Smooth muscle cell (in vitro differentiated cells): ENCODE measurements at regions not wholly inside any gene's neighbourhood (a gene's known extent, or its start where the extent isn't known, plus 50 kb on each side); places are given as distances from the start of the nearest gene placed in this dataset.

ENCODE experiments used
- DNase-seq: peaks from one replicate; lab custom pipeline; 2025; ENCODE audit not compliant: unreplicated experiment; lab: John Stamatoyannopoulos, UW
- H2AFZ ChIP-seq: fragments of 200-600 bp; sonication (generic); 2 replicates; pipeline ENCODE4 v1.6.0; 2016; ENCODE audit warnings: antibody characterized with exemption, low read depth, mild to moderate bottlenecking
- H3F3A ChIP-seq: fragments of 200-600 bp; sonication (generic); 2 replicates; pipeline ENCODE4 v1.6.0; 2017; ENCODE audit warnings: antibody characterized with exemption, low read depth
- H3K27ac ChIP-seq: fragments of 200-600 bp; sonication (generic); 2 replicates; pipeline ENCODE4 v1.5.1; 2016; ENCODE audit warnings: low read depth, mild to moderate bottlenecking
- H3K27me3 ChIP-seq: fragments of 200-600 bp; sonication (generic); 2 replicates; pipeline ENCODE4 v1.6.1; 2016; ENCODE audit warnings: low read depth, mild to moderate bottlenecking
- H3K36me3 ChIP-seq: fragments of 200-600 bp; sonication (generic); 2 replicates; pipeline ENCODE4 v1.5.1; 2016; ENCODE audit warnings: low read depth
- H3K4me1 ChIP-seq: fragments of 200-600 bp; sonication (generic); 2 replicates; pipeline ENCODE4 v1.5.1; 2016; ENCODE audit warnings: low read depth
- H3K4me2 ChIP-seq: fragments of 200-600 bp; sonication (generic); 2 replicates; pipeline ENCODE4 v1.6.0; 2016; ENCODE audit warnings: mild to moderate bottlenecking
- H3K4me3 ChIP-seq: fragments of 200-600 bp; sonication (generic); 2 replicates; pipeline ENCODE4 v1.5.1; 2016; ENCODE audit warnings: mild to moderate bottlenecking
- H3K79me2 ChIP-seq: fragments of 200-600 bp; sonication (generic); 2 replicates; pipeline ENCODE4 v1.6.0; 2016; ENCODE audit warnings: low read depth, mild to moderate bottlenecking
- H3K9ac ChIP-seq: fragments of 200-600 bp; sonication (generic); 2 replicates; pipeline ENCODE4 v1.6.0; 2016; ENCODE audit warnings: low read depth
- H3K9me3 ChIP-seq: fragments of 200-600 bp; sonication (generic); replicated peaks from 2 replicates; pipeline ENCODE4 v1.5.1; 2016; ENCODE audit warnings: low read depth
- H4K20me1 ChIP-seq: fragments of 200-600 bp; sonication (generic); 2 replicates; pipeline ENCODE4 v1.6.0; 2016; ENCODE audit warnings: low read depth
- CTCF ChIP-seq: fragments of 200-600 bp; sonication (generic); IDR thresholded peaks from 2 replicates; pipeline ENCODE4 v1.5.1; 2017; ENCODE audit warnings: borderline replicate concordance, mild to moderate bottlenecking, antibody characterized with exemption; ENCODE audit not compliant: insufficient read depth, poor library complexity, severe bottlenecking
- WGBS: methylation state at CpG from one replicate; pipeline ENCODE4 v1.1.7; 2016; ENCODE audit warnings: low lambda C conversion rate; 5-methylcytosine and 5-hydroxymethylcytosine counted together

GRCh38 chr14:30252783-30253674 lies 305.9 kb upstream of the G2E3 start:
- Histone ChIP-seq H3F3A (no peaks in the 10 kb centered on the region), H3K9me3 (no peaks in the 10 kb centered on the region), H3K27me3 (no peaks in the 10 kb centered on the region), H2AFZ (peak overlapping the region; percentile 24), H3K27ac (no peak overlapping the region), H3K36me3 (no peaks in the 10 kb centered on the region), H4K20me1 (no peaks in the 10 kb centered on the region), H3K79me2 (no peaks in the 10 kb centered on the region), H3K4me2 (no peak overlapping the region), H3K9ac (no peak overlapping the region), H3K4me3 (no peak overlapping the region), H3K4me1 (no peaks in the 10 kb centered on the region)
- 78% methylated on average over 6 of the region's 6 CpGs for WGBS
- DNase-seq: no peak
- TF ChIP-seq CTCF: no peak

- no peaks in the 10 kb centered on the region for H4K20me1 ChIP-seq
- 88% methylated on average over 2 of the region's 2 CpGs for WGBS
- no peak overlapping the region for H3K4me2 ChIP-seq
- TF ChIP-seq CTCF: no peak
- no peak overlapping the region for H2AFZ ChIP-seq
- DNase-seq: no peak
- H3K79me2 ChIP-seq: no peaks in the 10 kb centered on the region
- no peaks in the 10 kb centered on the region for H3K36me3 ChIP-seq
- no peaks in the 10 kb centered on the region for H3K4me1 ChIP-seq
- no peaks in the 10 kb centered on the region for H3K27me3 ChIP-seq
- no peak overlapping the region for H3K4me3 ChIP-seq
- no peak overlapping the region for H3K27ac ChIP-seq
- no peaks in the 10 kb centered on the region for H3F3A ChIP-seq
- H3K9ac ChIP-seq: no peak overlapping the region
- H3K9me3 ChIP-seq: no peaks in the 10 kb centered on the region
These were observed 302.3 kb upstream of the G2E3 start for GRCh38 chr14:30256627-30257026.

- DNase-seq: no peak
- H3K9ac ChIP-seq: no peak overlapping the region
- H2AFZ ChIP-seq: no peak overlapping the region
- 79% methylated on average over 1 of the region's 1 CpG for WGBS
- H3K36me3 ChIP-seq: no peaks in the 10 kb centered on the region
- H3K4me2 ChIP-seq: no peak overlapping the region
- H3K9me3 ChIP-seq: no peaks in the 10 kb centered on the region
- no peak overlapping the region for H3K4me3 ChIP-seq
- no peak for TF ChIP-seq CTCF
- H3F3A ChIP-seq: no peaks in the 10 kb centered on the region
- H3K27ac ChIP-seq: no peak overlapping the region
- H3K79me2 ChIP-seq: no peaks in the 10 kb centered on the region
- no peaks in the 10 kb centered on the region for H4K20me1 ChIP-seq
- H3K4me1 ChIP-seq: no peaks in the 10 kb centered on the region
- no peaks in the 10 kb centered on the region for H3K27me3 ChIP-seq
These were observed 300.9 kb upstream of the G2E3 start for GRCh38 chr14:30257946-30258661.
